Endothelial cell of umbilical vein (primary cell): ENCODE measurements at regions not wholly inside any gene's neighbourhood (a gene's known extent, or its start where the extent isn't known, plus 50 kb on each side); places are given as distances from the start of the nearest gene placed in this dataset.

ENCODE experiments used
- CTCF ChIP-seq, 2 donors: IDR thresholded peaks; 1 replicate in 1 of 2; 2 replicates in 1 of 2; pipeline ENCODE4 v1.5.1; 2011; ENCODE audit warnings: low read length in 2 of 2, mild to moderate bottlenecking in 2 of 2, moderate library complexity in 2 of 2, control low read depth in 1 of 2, inconsistent platforms in 1 of 2, low read depth in 1 of 2; ENCODE audit not compliant: insufficient read depth in 1 of 2; ENCODE audit errors: extremely low read depth in 1 of 2
- EZH2 ChIP-seq: IDR thresholded peaks from 2 replicates; pipeline ENCODE4 v1.6.1; 2012; ENCODE audit warnings: borderline replicate concordance, low read depth, mild to moderate bottlenecking, moderate library complexity, low read length, inconsistent platforms; ENCODE audit not compliant: severe bottlenecking
- POLR2AphosphoS5 ChIP-seq: IDR thresholded peaks from 2 replicates; pipeline ENCODE4 v1.6.1; 2012; ENCODE audit warnings: low read depth, mild to moderate bottlenecking, control low read depth, low read length, moderate library complexity; ENCODE audit not compliant: insufficient read depth

- TF ChIP-seq CTCF (IDR thresholded peaks at IDR 0.05; ENCODE audit: extremely low read depth in 1 of 2, insufficient read depth in 1 of 2, low read depth in 1 of 2, low read length in 2 of 2) (no peak), EZH2 (no peak), POLR2AphosphoS5 (no peak)
Measured at GRCh38 chr2:869894-870293, 80.8 kb upstream of the SNTG2 start.
